Smooth muscle cell (in vitro differentiated cells): ENCODE measurements at regions not wholly inside any gene's neighbourhood (a gene's known extent, or its start where the extent isn't known, plus 50 kb on each side); places are given as distances from the start of the nearest gene placed in this dataset.

Experiments
- DNase-seq: peaks from one replicate; lab custom pipeline; 2025; ENCODE audit not compliant: unreplicated experiment; lab: John Stamatoyannopoulos, UW
- H2AFZ ChIP-seq: fragments of 200-600 bp; sonication (generic); 2 replicates; pipeline ENCODE4 v1.6.0; 2016; ENCODE audit warnings: antibody characterized with exemption, low read depth, mild to moderate bottlenecking
- H3F3A ChIP-seq: fragments of 200-600 bp; sonication (generic); 2 replicates; pipeline ENCODE4 v1.6.0; 2017; ENCODE audit warnings: antibody characterized with exemption, low read depth
- H3K27ac ChIP-seq: fragments of 200-600 bp; sonication (generic); 2 replicates; pipeline ENCODE4 v1.5.1; 2016; ENCODE audit warnings: low read depth, mild to moderate bottlenecking
- H3K27me3 ChIP-seq: fragments of 200-600 bp; sonication (generic); 2 replicates; pipeline ENCODE4 v1.6.1; 2016; ENCODE audit warnings: low read depth, mild to moderate bottlenecking
- H3K36me3 ChIP-seq: fragments of 200-600 bp; sonication (generic); 2 replicates; pipeline ENCODE4 v1.5.1; 2016; ENCODE audit warnings: low read depth
- H3K4me1 ChIP-seq: fragments of 200-600 bp; sonication (generic); 2 replicates; pipeline ENCODE4 v1.5.1; 2016; ENCODE audit warnings: low read depth
- H3K4me2 ChIP-seq: fragments of 200-600 bp; sonication (generic); 2 replicates; pipeline ENCODE4 v1.6.0; 2016; ENCODE audit warnings: mild to moderate bottlenecking
- H3K4me3 ChIP-seq: fragments of 200-600 bp; sonication (generic); 2 replicates; pipeline ENCODE4 v1.5.1; 2016; ENCODE audit warnings: mild to moderate bottlenecking
- H3K79me2 ChIP-seq: fragments of 200-600 bp; sonication (generic); 2 replicates; pipeline ENCODE4 v1.6.0; 2016; ENCODE audit warnings: low read depth, mild to moderate bottlenecking
- H3K9ac ChIP-seq: fragments of 200-600 bp; sonication (generic); 2 replicates; pipeline ENCODE4 v1.6.0; 2016; ENCODE audit warnings: low read depth
- H3K9me3 ChIP-seq: fragments of 200-600 bp; sonication (generic); replicated peaks from 2 replicates; pipeline ENCODE4 v1.5.1; 2016; ENCODE audit warnings: low read depth
- H4K20me1 ChIP-seq: fragments of 200-600 bp; sonication (generic); 2 replicates; pipeline ENCODE4 v1.6.0; 2016; ENCODE audit warnings: low read depth
- WGBS: methylation state at CpG from one replicate; pipeline ENCODE4 v1.1.7; 2016; ENCODE audit warnings: low lambda C conversion rate; 5-methylcytosine and 5-hydroxymethylcytosine counted together
- TF ChIP-seq, protein P1 (sequence below): fragments of 200-600 bp; sonication (generic); IDR thresholded peaks from 2 replicates; pipeline ENCODE4 v1.5.1; 2017; ENCODE audit warnings: borderline replicate concordance, mild to moderate bottlenecking, antibody characterized with exemption; ENCODE audit not compliant: insufficient read depth, poor library complexity, severe bottlenecking

DNA sequence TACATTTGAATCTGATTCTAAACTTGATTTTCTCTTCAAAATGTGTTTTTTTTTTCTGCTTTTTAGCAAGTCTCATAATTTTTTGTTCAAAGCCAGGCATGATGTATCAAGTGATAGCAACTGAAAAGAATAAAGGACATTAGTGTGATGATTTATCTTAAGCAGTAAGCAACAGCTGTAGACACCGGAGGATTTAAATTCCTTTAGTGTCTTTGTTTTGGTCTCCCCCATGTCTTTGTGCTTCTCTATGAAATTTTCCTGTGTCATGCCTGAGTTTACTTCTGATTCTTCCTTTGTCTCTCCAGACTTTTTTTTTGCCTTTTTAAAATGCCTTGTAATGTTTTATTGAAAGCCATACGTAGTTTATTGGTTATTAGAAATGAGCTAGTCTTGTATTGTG, 934.2 kb upstream of the RAG2 start:
- TF ChIP-seq, protein P1, sequence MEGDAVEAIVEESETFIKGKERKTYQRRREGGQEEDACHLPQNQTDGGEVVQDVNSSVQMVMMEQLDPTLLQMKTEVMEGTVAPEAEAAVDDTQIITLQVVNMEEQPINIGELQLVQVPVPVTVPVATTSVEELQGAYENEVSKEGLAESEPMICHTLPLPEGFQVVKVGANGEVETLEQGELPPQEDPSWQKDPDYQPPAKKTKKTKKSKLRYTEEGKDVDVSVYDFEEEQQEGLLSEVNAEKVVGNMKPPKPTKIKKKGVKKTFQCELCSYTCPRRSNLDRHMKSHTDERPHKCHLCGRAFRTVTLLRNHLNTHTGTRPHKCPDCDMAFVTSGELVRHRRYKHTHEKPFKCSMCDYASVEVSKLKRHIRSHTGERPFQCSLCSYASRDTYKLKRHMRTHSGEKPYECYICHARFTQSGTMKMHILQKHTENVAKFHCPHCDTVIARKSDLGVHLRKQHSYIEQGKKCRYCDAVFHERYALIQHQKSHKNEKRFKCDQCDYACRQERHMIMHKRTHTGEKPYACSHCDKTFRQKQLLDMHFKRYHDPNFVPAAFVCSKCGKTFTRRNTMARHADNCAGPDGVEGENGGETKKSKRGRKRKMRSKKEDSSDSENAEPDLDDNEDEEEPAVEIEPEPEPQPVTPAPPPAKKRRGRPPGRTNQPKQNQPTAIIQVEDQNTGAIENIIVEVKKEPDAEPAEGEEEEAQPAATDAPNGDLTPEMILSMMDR, result no peak
- no peak overlapping the region for H3K4me3 ChIP-seq
- peak overlapping the region; percentile 44 for H2AFZ ChIP-seq
- peaks cover 4% of the 10 kb centered on the region for H3F3A ChIP-seq
- WGBS, result 52% methylated on average over 2 of the region's 2 CpGs
- H3K9ac ChIP-seq, result no peak overlapping the region
- H3K9me3 ChIP-seq, result peaks cover 6% of the 10 kb centered on the region
- no peak overlapping the region for H3K27ac ChIP-seq
- H3K4me1 ChIP-seq, result peaks cover 3% of the 10 kb centered on the region
- peaks cover 3% of the 10 kb centered on the region for H3K36me3 ChIP-seq
- no peaks in the 10 kb centered on the region for H4K20me1 ChIP-seq
- no peaks in the 10 kb centered on the region for H3K79me2 ChIP-seq
- no peak overlapping the region for H3K4me2 ChIP-seq
- no peaks in the 10 kb centered on the region for H3K27me3 ChIP-seq
- no peak for DNase-seq

DNA sequence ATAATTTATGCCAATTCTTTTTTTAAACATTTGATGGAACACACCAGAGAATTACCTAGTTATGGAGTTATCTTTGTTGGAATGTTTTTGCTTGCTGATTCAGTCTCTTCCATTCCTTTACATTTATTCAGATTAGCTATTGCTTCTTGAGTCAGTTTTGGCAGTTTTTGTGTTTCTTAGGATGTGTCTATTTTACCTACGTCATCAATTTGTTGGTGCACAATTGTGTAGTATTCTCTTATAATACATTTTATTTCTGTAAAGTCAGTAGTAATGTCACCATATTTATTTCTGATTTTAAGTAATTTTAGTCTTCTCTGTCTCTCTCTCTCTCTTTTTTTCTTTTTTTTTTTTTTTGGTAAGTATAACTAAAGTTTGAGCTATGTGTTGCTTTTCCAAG, 929.5 kb upstream of the RAG2 start:
- H3K79me2 ChIP-seq, result no peaks in the 10 kb centered on the region
- no peak for DNase-seq
- TF ChIP-seq, protein P1, result no peak
- no peaks in the 10 kb centered on the region for H4K20me1 ChIP-seq
- H3K4me1 ChIP-seq, result peaks cover 2% of the 10 kb centered on the region
- H3K36me3 ChIP-seq, result peaks cover 3% of the 10 kb centered on the region
- H3K4me2 ChIP-seq, result no peak overlapping the region
- no peaks in the 10 kb centered on the region for H3K27me3 ChIP-seq
- WGBS, result 100% methylated on average over 1 of the region's 1 CpG
- H3K9ac ChIP-seq, result no peak overlapping the region
- H3K9me3 ChIP-seq, result peaks cover 6% of the 10 kb centered on the region
- H3K4me3 ChIP-seq, result no peak overlapping the region
- no peaks in the 10 kb centered on the region for H3F3A ChIP-seq
- H2AFZ ChIP-seq, result no peak overlapping the region
- no peak overlapping the region for H3K27ac ChIP-seq

DNA sequence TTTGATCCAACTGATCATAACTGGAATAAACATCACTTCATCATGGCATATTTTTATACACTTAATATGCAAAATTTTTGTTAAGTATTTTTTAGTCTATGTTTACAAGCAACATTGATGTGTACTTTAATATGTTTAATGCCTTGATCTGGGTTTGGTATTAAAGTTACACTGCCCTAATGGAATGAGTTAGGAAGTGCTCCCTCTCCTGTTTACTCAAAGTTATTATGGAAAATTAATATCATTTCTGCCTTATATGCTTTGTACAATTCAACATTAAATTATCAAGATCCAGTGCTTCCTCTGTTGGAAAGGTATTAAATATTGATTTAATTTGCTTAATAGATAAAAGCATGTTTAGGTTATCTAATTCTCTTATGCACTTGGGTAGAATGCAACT, 927.3 kb upstream of the RAG2 start:
- no peak overlapping the region for H3K4me2 ChIP-seq
- H3K79me2 ChIP-seq, result no peaks in the 10 kb centered on the region
- no peaks in the 10 kb centered on the region for H3K27me3 ChIP-seq
- no peaks in the 10 kb centered on the region for H4K20me1 ChIP-seq
- no peak overlapping the region for H3K9ac ChIP-seq
- TF ChIP-seq, protein P1, result no peak
- H3K27ac ChIP-seq, result no peak overlapping the region
- H2AFZ ChIP-seq, result no peak overlapping the region
- peaks cover 3% of the 10 kb centered on the region for H3K36me3 ChIP-seq
- no peak overlapping the region for H3K4me3 ChIP-seq
- no peak for DNase-seq
- peaks cover 8% of the 10 kb centered on the region for H3K9me3 ChIP-seq
- H3K4me1 ChIP-seq, result no peaks in the 10 kb centered on the region
- no peaks in the 10 kb centered on the region for H3F3A ChIP-seq

DNA sequence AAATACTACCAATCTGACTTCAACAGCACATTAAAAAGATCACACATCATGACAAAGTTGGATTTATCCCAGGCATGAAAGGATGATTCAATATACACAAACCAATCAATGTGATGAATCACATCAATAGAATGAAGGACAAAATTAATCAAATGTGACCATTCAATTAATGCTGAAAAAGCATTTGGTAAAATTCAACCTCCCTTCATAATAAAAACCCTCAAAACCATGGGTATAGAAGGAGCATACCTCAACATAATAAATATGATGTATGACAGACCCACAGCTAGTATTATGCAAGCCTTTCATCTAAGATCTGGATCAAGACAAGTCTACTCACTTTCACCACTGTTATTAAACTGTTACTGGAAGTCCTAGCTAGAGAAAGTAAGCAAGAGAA, 921.7 kb upstream of the RAG2 start:
- no peak overlapping the region for H3K4me3 ChIP-seq
- no peaks in the 10 kb centered on the region for H3F3A ChIP-seq
- H3K4me1 ChIP-seq, result no peaks in the 10 kb centered on the region
- H3K9ac ChIP-seq, result no peak overlapping the region
- H3K9me3 ChIP-seq, result peaks cover 3% of the 10 kb centered on the region
- H3K27ac ChIP-seq, result no peak overlapping the region
- DNase-seq, result no peak
- no peaks in the 10 kb centered on the region for H3K36me3 ChIP-seq
- no peaks in the 10 kb centered on the region for H3K27me3 ChIP-seq
- no peak overlapping the region for H3K4me2 ChIP-seq
- H4K20me1 ChIP-seq, result no peaks in the 10 kb centered on the region
- no peak overlapping the region for H2AFZ ChIP-seq
- H3K79me2 ChIP-seq, result no peaks in the 10 kb centered on the region
- TF ChIP-seq, protein P1, result no peak
